Uterus (tissue), 3 donors: ENCODE measurements at regions not wholly inside any gene's neighbourhood (a gene's known extent, or its start where the extent isn't known, plus 50 kb on each side); places are given as distances from the start of the nearest gene placed in this dataset.
"Not testable (repeated sequence)": the region's sequence is repeated elsewhere in the genome, so short reads cannot be mapped to it uniquely, and the experiment has no call there.

Source experiments
- DNase-seq, 2 donors: peaks; one replicate each; pipeline ENCODE4 v3.0.0-alpha.2; 2019 to 2020
- H3K27ac ChIP-seq, 2 donors: fragments of 200-600 bp; sonication (generic); 1 replicate in 1 of 2; 2 replicates in 1 of 2; pipeline ENCODE4 v1.5.1; 2016 to 2018
- H3K27me3 ChIP-seq, 2 donors: fragments of 200-600 bp; sonication (generic); one replicate each; pipeline ENCODE4 v1.5.1; 2018 to 2019; ENCODE audit warnings: control low read depth in 1 of 2
- H3K36me3 ChIP-seq, 2 donors: fragments of 200-600 bp; sonication (generic); one replicate each; pipeline ENCODE4 v1.5.1; 2019; ENCODE audit warnings: control low read depth in 1 of 2
- H3K4me1 ChIP-seq, 2 donors: fragments of 200-600 bp; sonication (generic); one replicate each; pipeline ENCODE4 v1.5.1; 2018 to 2019; ENCODE audit warnings: control low read depth in 1 of 2
- H3K4me3 ChIP-seq, 2 donors: fragments of 200-600 bp; sonication (generic); 1 replicate in 1 of 2; 2 replicates in 1 of 2; pipeline ENCODE4 v1.5.1; 2018 to 2019; ENCODE audit warnings: mild to moderate bottlenecking in 1 of 2
- H3K9me3 ChIP-seq, 2 donors: fragments of 200-600 bp; sonication (generic); one replicate each; pipeline ENCODE4 v1.5.1; 2019; ENCODE audit warnings: control low read depth in 1 of 2
- POLR2A ChIP-seq, 2 donors: fragments of 450-650 bp; IDR thresholded peaks; one replicate each; pipeline ENCODE4 v1.6.1; 2016; ENCODE audit warnings: antibody characterized with exemption in 2 of 2, mild to moderate bottlenecking in 1 of 2, moderate library complexity in 1 of 2
- intact Hi-C: fragments of 100-400 bp; cut with DNase I; formaldehyde crosslinking; loops from one replicate; pipeline ENCODE4 v1.15.1; 2023; ENCODE audit warnings: low total_unique reads
- TF ChIP-seq, protein P1 (sequence below), 4 experiments: fragments of 200-600 bp in 2 of 4; fragments of 450-650 bp in 2 of 4; sonication (generic) in 2 of 4; IDR thresholded peaks; one replicate each; pipeline ENCODE4 v1.5.1; 2016 to 2019; ENCODE audit warnings: antibody characterized with exemption in 4 of 4, mild to moderate bottlenecking in 2 of 4, moderate library complexity in 1 of 4
- donor health status: DM: yes; HTN: yes; CAD: no.

- no peaks in the 10 kb centered on the region for H3K27me3 ChIP-seq
- DNase-seq: no peak
- no peaks in the 10 kb centered on the region for H3K4me1 ChIP-seq
- no peak overlapping the region for H3K4me3 ChIP-seq
- H3K9me3 ChIP-seq: no peaks in the 10 kb centered on the region
- no peak overlapping the region for H3K27ac ChIP-seq
- TF ChIP-seq, protein P1, sequence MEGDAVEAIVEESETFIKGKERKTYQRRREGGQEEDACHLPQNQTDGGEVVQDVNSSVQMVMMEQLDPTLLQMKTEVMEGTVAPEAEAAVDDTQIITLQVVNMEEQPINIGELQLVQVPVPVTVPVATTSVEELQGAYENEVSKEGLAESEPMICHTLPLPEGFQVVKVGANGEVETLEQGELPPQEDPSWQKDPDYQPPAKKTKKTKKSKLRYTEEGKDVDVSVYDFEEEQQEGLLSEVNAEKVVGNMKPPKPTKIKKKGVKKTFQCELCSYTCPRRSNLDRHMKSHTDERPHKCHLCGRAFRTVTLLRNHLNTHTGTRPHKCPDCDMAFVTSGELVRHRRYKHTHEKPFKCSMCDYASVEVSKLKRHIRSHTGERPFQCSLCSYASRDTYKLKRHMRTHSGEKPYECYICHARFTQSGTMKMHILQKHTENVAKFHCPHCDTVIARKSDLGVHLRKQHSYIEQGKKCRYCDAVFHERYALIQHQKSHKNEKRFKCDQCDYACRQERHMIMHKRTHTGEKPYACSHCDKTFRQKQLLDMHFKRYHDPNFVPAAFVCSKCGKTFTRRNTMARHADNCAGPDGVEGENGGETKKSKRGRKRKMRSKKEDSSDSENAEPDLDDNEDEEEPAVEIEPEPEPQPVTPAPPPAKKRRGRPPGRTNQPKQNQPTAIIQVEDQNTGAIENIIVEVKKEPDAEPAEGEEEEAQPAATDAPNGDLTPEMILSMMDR (IDR thresholded peaks at IDR 0.05): no peak
- TF ChIP-seq POLR2A (IDR thresholded peaks at IDR 0.05): no peak
- no peaks in the 10 kb centered on the region for H3K36me3 ChIP-seq
- intact Hi-C loops: no loop called here
Measured at GRCh38 chr16:87048730-87049115, 268.5 kb downstream of the C16orf95 start.

DNA sequence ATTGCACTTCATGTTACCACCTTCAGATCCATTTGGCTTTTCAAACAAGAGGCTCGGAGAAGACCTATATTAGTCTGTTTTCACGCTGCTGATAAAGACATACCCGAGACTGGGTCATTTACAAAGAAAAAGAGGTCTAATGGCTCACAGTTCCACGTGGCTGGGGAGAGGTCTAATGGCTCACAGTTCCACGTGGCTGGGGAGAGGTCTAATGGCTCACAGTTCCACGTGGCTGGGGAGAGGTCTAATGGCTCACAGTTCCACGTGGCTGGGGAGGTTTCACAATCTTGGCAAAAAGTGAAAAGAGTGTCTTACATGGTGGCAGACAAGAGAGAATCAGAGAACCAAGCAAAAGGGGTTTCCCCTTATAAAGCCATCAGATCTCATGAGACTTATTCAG, 268.0 kb downstream of the C16orf95 start:
- H3K36me3 ChIP-seq, H3K9me3 ChIP-seq, DNase-seq, intact Hi-C loops, H3K4me1 ChIP-seq, H3K4me3 ChIP-seq, H3K27ac ChIP-seq, H3K27me3 ChIP-seq: not testable (repeated sequence)

DNA sequence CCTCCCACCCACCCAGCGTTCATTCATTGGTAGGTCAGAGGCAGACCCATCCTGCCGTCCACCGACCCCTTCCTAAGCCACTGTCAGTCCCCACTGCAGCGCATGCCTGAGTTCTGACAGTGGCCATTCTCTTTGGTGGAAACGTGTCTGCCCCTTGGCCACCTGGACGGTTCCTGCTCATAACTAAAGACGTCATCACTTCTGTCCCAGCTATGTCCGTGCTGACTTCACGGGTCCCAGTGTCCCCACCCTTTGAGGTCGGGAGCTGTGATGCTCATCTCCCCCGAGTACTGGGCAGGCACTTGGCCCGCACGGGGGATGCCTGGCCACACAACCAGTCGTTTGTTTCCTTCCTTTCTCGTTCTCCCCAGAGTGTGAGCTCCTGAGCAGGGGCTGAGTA, 267.1 kb downstream of the C16orf95 start:
- intact Hi-C loops: no loop called here
- Histone ChIP-seq H3K27ac (no peak overlapping the region), H3K36me3 (no peaks in the 10 kb centered on the region), H3K27me3 (peaks cover 0 to 3% of the 10 kb centered on the region in 2 donors), H3K4me1 (no peaks in the 10 kb centered on the region), H3K9me3 (no peaks in the 10 kb centered on the region), H3K4me3 (no peak overlapping the region)
- TF ChIP-seq POLR2A (IDR thresholded peaks at IDR 0.05): no peak
- TF ChIP-seq, protein P1 (IDR thresholded peaks at IDR 0.05): no peak
- no peak for DNase-seq

- intact Hi-C loops: no loop called here
- DNase-seq: no peak
- H3K9me3 ChIP-seq: no peaks in the 10 kb centered on the region
- no peaks in the 10 kb centered on the region for H3K4me1 ChIP-seq
- no peaks in the 10 kb centered on the region for H3K36me3 ChIP-seq
- peaks cover 0 to 3% of the 10 kb centered on the region in 2 donors for H3K27me3 ChIP-seq
- H3K27ac ChIP-seq: no peak overlapping the region
- H3K4me3 ChIP-seq: no peak overlapping the region
- no peak for TF ChIP-seq POLR2A (IDR thresholded peaks at IDR 0.05)
- TF ChIP-seq, protein P1 (IDR thresholded peaks at IDR 0.05): no peak
Measured at GRCh38 chr16:87051526-87052320, 265.5 kb downstream of the C16orf95 start.

GRCh38 chr16:87052506-87052905, 264.7 kb downstream of the C16orf95 start:
- no peaks in the 10 kb centered on the region for H3K36me3 ChIP-seq
- TF ChIP-seq, protein P1 (IDR thresholded peaks at IDR 0.05): no peak
- no peak for TF ChIP-seq POLR2A (IDR thresholded peaks at IDR 0.05)
- no peaks in the 10 kb centered on the region for H3K9me3 ChIP-seq
- H3K27me3 ChIP-seq: peaks cover 0 to 3% of the 10 kb centered on the region in 2 donors
- H3K4me1 ChIP-seq: no peaks in the 10 kb centered on the region
- no peak overlapping the region for H3K27ac ChIP-seq
- H3K4me3 ChIP-seq: no peak overlapping the region
- intact Hi-C loops: no loop called here
- no peak for DNase-seq
